Transverse colon (tissue), 3 donors: ENCODE measurements at regions not wholly inside any gene's neighbourhood (a gene's known extent, or its start where the extent isn't known, plus 50 kb on each side); places are given as distances from the start of the nearest gene placed in this dataset.

Experiments
- EP300 ChIP-seq: sonication (generic); formaldehyde crosslinking; IDR thresholded peaks from one replicate; pipeline ENCODE4 v1.6.1; 2017; ENCODE audit warnings: antibody characterized with exemption, low read depth
- POLR2A ChIP-seq: fragments of 450-650 bp; IDR thresholded peaks from one replicate; pipeline ENCODE4 v1.6.1; 2016; ENCODE audit warnings: antibody characterized with exemption, mild to moderate bottlenecking, moderate library complexity
- TF ChIP-seq, protein P1 (sequence below), 5 experiments: fragments of 200-600 bp in 3 of 5; fragments of 450-650 bp in 2 of 5; sonication (generic) in 3 of 5; IDR thresholded peaks; 1 replicate in 2 of 5; 2 replicates in 3 of 5; pipeline ENCODE4 v1.5.1; 2016 to 2017; ENCODE audit warnings: antibody characterized with exemption in 5 of 5, inconsistent platforms in 3 of 5, mild to moderate bottlenecking in 2 of 5, moderate library complexity in 1 of 5

DNA sequence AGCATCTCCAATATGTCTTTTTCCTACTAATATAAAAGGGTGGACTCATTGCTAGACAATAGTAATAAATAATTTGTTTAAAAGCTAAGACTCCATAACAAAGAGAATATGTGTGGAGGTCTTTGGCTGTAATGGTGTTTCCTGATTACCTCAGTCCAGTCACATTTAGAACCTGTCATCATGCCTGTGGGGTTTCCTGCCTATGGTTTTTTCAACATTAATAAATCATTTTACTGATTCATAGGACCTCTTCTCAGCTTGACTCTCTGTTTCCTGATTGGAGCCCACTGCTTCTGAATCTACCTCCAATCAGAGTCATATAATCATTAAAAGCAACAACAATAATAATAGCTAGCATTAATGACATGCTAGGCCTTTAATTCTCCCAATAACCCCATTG is 52.4 kb upstream of the GNAI1 start:
- TF ChIP-seq, protein P1, sequence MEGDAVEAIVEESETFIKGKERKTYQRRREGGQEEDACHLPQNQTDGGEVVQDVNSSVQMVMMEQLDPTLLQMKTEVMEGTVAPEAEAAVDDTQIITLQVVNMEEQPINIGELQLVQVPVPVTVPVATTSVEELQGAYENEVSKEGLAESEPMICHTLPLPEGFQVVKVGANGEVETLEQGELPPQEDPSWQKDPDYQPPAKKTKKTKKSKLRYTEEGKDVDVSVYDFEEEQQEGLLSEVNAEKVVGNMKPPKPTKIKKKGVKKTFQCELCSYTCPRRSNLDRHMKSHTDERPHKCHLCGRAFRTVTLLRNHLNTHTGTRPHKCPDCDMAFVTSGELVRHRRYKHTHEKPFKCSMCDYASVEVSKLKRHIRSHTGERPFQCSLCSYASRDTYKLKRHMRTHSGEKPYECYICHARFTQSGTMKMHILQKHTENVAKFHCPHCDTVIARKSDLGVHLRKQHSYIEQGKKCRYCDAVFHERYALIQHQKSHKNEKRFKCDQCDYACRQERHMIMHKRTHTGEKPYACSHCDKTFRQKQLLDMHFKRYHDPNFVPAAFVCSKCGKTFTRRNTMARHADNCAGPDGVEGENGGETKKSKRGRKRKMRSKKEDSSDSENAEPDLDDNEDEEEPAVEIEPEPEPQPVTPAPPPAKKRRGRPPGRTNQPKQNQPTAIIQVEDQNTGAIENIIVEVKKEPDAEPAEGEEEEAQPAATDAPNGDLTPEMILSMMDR (IDR thresholded peaks at IDR 0.05) = no peak
- TF ChIP-seq EP300 (no peak), POLR2A (no peak)
